Cerebellar nuclear complex (tissue), 1 donor: ENCODE measurements at regions not wholly inside any gene's neighbourhood (a gene's known extent, or its start where the extent isn't known, plus 50 kb on each side); places are given as distances from the start of the nearest gene placed in this dataset.
A peak's percentile ranks its signal among the peaks of the same experiment; 100 is the strongest.
"Not testable (repeated sequence)": the region's sequence is repeated elsewhere in the genome, so short reads cannot be mapped to it uniquely, and the experiment has no call there.

Source experiments
- DNase-seq, 2 experiments: peaks; one replicate each; lab custom pipeline; 2025; lab: John Stamatoyannopoulos, UW

DNA sequence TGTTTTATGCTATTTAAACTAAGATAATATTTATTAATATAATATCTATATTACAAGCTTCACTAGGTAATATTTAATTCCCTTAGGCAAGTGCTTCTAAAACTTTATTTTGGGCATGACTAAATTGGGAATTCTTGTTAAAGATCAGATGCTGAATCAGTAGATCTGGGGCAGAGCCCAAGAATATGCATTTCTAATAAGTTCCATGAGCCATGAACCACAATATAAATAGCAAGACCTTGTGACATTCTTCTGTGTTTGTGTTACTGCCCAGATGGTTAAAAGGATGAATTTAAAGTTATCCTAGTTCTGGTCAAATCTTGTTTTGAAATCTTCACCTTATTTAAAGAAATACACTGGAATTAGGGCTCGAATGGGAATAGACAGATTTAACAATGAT, 258.4 kb upstream of the CACNA2D1 start:
- DNase-seq = no peak

DNA sequence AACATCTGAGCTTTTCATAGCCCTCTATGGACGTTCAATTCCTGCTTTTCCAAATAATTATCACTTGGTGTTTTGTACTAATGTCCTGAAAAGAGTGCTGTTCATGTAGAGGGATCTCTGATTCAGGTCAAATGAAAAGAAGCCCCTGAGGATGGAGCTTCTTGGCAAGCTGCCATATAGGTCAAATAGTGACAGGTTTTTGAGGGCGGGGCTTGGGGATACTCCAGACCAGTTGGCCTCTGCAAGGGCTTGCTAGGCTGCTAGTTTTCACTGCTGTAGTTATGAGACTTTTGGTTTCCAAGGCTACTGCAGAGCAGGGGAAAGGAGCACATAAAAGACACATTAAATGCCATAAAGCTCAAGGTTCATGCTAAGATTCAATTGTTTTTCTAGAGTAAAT, 257.2 kb upstream of the CACNA2D1 start:
- no peak for DNase-seq

DNA sequence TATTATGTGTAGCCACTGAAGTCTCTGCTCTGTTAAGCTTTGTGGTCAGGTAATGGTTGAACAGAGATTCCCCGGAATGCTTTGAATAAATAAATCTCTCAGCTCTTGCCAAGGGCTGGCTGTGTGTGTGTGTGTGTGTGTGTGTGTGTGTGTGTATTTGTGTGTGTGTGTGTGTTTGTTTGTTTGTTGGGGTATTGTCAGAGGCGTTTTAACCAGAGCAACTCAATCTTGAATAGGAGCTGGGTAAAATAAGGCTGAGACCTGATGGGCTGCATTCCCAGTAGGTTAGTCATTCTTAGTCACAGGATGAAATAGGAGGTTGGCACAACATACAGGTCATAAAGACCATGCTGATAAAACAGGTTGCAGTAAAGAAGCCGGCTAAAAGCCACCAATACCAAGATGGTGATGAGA, 256.2 kb upstream of the CACNA2D1 start:
- no peak for DNase-seq

DNA sequence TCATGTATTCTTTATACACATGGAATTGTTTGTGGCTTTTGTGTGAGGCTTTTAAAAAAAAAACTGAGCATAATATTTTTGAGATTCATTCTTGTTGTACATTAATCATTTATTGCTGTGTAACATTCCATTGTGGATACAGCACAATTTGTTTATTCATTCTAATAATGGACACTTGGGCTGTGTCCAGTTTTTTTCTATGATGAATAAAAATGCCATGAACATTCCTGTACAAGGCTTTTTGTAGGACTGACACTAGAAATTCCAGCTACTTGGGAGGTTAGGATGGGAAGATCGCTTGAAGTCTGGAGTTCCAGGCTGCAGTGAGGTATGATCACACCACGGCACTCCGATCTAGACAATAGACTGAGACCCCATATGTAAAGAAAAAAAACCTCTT, 254.3 kb upstream of the CACNA2D1 start:
- DNase-seq = no peak

DNA sequence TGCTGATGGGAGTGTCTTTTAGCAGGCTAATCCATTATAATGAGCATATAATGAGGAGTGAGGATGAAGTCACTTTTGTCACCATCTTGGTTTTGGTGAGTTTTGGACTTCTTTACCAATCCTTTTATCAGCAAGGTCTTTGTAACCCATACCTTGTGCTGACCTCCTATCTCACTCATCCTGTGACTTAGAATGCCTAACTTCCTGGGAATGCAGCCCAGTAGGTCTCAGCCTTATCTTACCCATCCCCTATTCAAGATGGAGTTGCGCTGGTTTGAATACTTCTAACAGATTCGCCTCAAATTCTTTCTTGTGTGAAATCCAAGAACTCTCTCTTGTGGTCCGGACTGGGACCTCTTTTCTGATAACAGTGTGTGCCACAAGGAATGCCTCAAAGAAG, 253.1 kb upstream of the CACNA2D1 start:
- DNase-seq = no peak

DNA sequence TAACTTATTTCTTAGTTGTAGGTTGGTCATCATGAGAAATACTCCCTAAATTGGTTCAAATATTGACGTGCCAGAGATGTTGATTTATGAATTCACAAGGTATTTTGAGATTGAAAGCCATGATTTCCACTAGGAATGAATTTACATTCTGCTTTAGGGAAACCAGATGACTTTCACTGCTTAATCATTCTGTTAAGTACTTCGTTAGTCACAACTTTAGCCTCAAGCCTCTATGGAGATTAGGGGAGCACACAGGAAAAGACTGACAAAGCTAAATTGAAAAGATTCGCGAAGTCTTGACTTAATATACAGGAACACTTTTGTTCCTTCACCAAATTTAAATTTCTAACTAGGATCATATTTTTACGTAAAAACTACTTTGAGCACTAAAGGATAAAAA, 250.4 kb upstream of the CACNA2D1 start:
- DNase-seq = no peak

DNA sequence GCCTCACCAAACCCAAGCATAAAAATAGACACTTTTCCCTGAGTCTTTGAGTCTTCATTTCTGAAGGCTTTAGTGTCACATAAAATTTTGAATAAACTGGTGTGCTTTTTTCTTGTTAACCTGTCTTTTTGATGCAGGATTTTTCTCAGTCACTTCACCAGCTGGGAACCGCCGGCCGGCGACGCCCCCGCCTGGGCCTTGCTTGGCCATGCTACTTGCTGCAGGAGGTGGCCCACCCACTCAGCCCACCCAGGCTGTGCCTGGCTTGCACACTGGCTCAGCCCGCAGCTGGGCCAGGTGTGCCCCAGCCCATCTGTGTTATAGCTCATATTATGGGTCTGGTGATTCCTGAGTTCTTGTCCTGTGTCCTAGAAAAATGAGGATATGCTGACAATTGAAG, 247.4 kb upstream of the CACNA2D1 start:
- DNase-seq = no peak

DNA sequence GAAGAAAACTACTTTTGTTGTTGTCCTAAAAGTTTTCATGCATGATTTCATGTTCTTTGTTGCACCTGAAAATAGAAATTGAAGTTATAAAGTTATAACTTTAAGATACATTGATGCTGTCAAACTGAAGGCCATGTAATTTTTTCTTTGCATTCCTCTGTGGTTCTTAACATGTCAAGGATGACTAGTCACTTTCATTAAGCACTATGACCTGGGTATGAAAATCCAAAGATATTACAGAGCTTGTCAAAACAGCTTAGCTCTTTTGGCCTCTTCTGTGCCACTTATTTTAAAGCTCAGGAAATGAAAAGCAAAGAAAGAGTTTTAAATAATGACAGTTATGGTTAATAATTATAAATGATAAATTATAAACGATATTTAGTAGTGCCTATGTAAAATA, 241.6 kb upstream of the CACNA2D1 start:
- DNase-seq = no peak

DNA sequence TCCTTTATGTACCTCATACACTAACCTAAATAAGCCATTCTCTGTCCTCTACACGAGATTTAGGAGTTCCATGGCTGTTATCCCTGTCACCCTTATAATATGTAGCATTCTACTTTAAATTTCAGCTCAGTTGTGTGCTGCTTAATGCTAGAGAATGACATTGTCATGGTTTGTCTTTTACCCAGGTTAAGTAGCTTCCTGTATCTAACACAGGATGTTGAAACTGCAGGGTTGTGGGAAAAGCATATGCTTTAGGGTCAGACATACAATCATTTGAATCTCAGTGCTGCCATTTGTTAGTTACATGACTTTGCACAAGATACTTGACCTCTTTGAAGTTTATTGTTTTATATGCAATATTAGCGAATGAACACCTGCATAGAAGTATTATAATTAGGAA, 235.1 kb upstream of the CACNA2D1 start:
- DNase-seq = no peak

DNA sequence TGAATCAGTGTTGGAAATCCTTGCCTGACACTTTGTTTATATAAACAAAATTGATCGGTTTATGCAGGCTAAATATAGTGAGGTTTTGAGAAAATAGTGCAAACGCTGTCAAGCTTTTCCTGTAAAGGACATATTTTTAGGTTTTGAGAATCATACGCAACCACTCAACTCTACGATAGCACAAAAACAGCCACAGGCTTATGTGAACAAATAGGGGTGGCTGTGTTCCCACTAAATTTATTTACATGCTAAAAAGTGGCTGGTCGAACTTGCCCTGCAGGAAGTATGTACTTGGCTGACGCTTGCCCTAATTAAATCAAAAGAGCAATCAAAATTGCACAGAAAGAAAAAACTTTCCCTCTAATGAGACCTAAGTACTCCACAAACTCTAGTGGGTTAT, 234.7 kb upstream of the CACNA2D1 start:
- no peak for DNase-seq

DNA sequence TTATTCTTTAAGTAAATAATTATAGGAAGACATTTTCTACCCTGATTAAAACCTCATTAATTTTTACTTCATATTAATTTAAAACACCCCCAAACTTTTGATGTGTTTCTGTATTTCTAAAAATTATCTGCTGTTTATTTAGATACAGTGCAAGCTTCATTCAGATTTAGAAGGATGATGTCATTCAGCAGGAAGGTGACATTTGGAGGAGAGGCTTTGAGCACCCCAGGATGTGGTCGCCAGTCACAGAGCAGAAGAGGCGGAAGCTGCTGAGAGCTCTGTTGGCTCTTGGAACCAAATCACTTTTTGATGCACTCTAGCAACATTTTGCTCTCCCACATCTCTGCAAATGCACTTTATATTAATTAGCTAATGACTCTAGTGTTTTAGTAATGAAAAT, 233.9 kb upstream of the CACNA2D1 start:
- DNase-seq = peak in 1 of 2 experiments; percentile 32

DNA sequence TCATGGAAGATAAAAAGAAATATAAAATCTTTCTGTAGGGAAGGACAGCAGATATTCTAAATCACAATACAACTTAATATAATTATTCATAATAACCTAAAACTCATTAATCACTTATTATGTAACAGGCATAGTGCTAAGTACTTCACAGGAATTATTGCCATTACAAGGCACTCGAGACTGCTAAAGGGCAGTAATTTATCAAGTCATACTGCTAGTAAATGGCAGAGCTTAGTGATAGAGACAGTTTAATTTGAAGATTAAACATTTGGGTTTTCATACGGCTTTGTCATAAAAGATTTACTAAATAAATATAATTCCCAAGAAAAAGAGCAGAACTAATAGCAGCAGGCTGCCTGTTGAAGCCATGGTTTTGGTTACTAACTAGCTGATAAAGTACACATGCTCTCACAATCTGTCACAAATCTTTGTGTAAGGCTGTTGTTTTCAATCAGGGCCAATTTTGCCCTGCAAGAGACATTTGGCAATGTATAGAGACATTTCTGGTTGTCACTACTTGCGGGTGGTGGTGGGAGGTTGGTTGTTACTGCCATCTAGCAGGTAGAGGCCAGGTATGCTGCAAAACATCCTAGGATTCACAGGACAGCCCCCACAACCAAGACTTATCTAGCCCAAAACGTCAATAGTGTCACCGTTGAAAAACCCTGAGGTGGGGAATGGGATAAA, 233.3 kb upstream of the CACNA2D1 start:
- no peak for DNase-seq

DNA sequence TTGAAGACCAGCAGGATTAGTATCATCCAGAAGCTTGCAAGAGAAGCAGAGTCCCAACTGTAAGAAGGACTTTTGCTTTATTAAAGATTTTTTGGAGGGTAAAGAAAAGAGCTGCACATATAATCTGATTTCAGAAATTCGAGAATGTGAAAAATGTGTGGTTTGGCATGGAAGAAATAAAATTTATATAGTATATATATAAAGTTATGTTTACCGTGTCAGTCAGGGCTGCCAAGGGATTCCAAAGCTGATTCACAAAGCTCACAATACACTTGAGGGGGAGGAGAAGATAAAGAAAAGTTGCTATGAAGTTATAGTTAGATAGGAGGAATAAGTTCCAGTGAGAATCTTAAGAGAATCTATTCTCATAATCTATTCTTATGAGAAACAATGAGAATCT, 231.8 kb upstream of the CACNA2D1 start:
- DNase-seq = no peak

DNA sequence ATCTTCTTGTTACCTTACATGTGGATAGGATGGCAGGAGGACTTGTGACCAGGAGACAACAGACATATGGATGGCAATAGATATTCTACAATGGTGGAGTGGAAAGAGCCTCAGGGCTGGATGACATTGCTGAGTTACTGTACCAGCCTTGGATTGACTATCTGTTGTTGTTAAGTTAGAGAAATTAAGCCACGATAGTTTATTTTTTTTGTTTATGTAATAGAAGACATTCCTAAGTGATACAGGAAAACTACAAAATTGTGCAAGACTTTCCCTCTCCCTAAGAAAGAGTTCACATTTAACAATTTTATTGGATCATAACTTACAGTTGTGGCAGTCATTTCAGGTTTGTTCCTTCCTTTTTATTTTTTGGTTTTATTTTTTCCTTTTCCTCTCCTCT, 230.7 kb upstream of the CACNA2D1 start:
- no peak for DNase-seq

DNA sequence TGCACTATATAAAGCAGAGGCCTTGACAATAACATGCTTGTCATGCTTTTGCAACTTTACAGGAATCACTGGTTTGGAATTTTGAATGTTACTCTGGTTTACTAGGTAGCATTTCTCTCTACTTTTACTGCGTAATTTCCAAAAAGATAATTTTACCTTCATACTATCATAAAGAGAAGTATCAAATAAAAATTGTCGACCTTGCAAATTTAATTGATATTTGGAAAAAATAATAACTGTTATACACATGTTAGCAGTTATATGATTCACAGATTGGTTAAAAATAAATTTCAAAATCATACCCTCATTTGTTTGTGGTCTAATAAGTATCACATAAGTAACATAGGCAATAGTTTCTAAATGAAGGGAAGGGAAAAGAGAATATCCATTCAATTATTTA, 228.5 kb upstream of the CACNA2D1 start:
- no peak for DNase-seq

DNA sequence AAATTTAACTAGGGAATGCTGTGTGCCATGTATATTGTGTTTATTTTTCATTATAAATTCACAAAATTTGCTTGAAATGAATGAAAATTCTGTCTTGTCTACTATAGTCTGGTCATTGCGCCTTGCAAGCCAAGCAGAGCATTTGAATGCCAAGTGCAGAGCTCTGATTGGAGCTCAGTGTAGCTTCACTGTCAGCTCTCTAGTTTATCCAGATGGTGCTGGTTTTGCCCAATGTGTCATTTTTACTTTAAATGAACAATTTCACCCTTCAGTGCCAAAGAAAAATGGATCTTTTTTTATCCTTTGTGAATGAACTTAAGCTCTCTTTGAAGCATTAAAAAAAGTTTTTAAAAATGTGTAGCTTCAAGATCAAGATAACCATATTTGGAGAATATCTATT, 225.6 kb upstream of the CACNA2D1 start:
- no peak for DNase-seq

DNA sequence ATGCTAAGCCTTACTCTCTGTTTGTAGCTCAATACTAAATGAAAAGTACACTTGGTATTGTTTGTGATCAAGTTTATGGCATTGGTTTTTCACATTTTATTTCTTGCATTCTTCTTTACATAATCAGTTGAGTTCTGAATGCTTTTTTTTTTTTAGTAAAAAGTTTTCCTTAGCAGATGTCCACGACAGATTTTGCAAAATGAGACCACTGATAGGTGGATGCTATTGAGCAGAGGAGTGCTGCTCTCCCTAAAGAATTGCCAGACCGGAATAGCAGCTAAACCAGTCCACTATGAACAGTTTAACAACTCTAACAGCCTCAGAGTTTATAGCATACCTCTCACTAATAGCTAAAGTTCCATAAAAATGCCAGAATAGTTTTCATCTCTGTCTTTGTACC, 225.1 kb upstream of the CACNA2D1 start:
- no peak for DNase-seq

DNA sequence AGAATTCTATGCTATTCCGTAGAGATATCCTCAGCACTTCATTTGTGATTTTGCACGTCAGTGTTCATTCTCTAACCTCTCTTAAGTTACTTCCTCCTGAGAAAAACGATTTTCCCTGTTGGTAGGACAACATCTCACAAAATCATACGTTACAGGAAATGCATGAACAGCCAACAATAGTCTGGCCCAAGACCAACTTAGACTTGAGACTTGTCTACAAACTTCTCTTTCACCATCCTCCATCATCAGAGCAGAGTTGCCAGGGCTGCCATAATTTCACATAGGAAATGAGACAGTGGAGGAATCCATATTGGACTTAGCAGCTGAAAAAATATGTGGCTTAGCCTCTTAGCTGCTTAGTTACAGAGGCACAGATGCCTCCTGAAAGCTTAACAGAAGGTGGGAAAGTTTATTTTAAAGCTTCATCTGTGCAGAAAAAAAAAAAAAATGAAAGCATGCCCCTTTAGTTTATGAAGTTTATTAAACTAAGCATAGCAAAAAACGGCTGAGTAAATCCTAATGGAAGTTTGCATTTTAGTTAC, 222.5 kb upstream of the CACNA2D1 start:
- no peak for DNase-seq

DNA sequence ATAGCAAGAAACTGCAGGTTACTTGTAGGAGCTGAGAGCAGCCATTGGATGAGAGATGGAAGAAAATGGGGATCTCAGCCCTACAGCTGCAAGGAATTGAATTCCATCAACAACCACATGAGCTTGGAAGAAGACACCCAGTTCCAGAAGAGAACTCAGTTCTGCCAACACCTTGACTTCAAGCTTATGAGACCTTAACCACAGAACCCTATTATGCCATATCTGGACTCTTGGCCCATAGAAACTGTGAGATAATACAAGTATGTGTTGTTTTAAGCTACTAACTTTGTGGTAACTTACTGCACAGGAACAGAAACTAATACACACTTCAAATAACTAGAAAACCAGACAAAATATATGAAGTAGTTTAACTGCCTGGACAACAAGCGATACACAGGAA, 212.4 kb upstream of the CACNA2D1 start:
- no peak for DNase-seq

DNA sequence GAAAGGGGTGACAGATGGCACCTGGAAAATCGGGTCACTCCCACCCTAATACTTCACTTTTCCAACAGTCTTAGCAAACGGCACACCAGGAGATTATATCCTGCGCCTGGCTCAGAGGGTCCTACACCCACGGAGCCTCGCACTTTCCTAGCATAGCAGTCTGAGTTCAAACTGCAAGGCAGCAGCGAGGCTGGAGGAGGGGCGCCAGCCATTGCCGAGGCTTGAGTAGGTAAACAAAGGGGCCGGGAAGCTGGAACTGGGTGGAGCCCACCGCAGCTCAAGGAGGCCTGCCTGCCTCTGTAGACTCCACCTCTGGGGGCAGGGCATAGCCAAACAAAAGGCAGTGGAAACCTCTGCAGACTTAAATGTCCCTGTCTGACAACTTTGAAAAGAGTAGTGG, 206.5 kb upstream of the CACNA2D1 start:
- not testable (repeated sequence) for DNase-seq

DNA sequence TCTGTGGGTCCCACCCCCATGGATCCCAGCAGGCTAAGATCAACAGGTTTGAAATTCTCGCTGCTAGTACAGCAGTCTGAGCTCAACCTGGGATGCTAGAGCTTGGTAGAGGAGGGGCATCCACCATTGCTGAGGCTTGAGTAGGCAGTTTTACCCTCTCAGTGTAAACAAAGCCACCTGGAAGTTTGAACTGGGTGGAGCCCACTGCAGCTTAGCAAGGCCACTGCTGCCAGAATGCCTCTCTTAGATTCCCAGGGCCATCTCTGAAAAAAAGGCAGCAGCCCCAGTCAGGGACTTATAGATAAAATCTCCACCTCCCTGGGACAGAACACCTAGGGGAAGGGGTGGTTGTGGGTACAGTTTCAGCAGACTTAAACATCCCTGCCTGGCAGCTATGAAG, 190.0 kb upstream of the CACNA2D1 start:
- no peak for DNase-seq

DNA sequence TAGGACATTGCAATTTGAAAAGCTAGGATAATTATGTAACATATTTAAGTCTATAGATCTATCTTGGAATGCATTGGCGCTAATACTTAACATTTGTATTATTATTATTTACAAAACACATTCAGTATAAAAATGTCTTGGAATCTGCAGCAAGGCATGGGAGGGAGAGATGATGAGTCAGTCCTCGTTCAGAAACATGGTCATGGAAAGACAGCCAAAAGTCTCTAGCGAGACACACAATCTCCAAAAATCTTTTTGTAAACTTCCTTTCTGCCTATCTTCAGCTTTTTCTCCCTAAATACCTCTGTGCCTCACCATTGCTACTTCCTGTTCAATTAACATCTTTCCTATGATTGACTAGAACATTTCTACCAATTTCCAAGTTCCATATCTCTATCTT, 188.4 kb upstream of the CACNA2D1 start:
- no peak for DNase-seq

DNA sequence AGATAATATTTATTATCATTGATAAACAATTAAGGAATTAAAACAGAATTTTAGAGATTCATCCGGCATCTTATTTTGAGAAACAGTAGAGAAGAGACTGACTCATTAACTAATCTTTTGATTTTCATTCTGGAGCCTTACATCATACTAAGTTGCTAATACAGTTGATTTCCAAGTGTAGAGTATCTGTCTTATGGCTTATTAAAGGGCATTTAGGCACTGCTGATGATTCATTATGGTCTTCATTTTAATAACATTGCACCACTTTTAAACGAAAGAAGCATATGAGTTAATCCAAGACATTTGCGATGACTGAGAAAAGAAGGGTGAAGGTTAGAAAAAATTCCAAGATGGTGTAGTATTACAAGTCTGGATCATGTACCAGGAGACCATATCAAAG, 186.0 kb upstream of the CACNA2D1 start:
- DNase-seq = no peak

DNA sequence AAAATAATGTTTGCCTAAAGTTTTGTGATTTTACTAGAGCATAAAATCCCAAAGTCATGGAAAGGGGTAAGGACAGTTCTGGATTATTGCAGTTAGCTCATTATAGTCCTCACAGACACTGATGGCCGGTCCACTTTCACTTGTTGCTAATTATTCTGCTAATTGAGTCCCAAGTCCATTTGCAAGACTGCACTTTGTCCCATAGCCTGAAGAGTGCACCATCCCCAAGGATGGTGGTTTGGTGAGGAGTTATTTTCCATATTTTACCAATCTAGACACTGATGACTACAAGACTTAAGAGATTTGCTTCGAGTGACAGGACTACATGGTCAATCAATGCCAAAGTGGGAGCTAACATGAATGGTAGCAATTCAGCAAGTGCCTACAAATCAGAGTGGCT, 181.8 kb upstream of the CACNA2D1 start:
- no peak for DNase-seq
